Liver (tissue), 8 donors: ENCODE measurements at regions not wholly inside any gene's neighbourhood (a gene's known extent, or its start where the extent isn't known, plus 50 kb on each side); places are given as distances from the start of the nearest gene placed in this dataset.

Experiments used
- DNase-seq: peaks from one replicate; pipeline ENCODE4 v3.0.0-alpha.2; 2017; ENCODE audit warnings: low spot score
- H3K27ac ChIP-seq, 2 donors: one replicate each; pipeline ENCODE4 v1.7.0; 2013; ENCODE audit warnings: inconsistent platforms in 2 of 2, low read length in 2 of 2, control low read depth in 1 of 2, low read depth in 1 of 2, mild to moderate bottlenecking in 1 of 2
- H3K27me3 ChIP-seq, 4 donors: one replicate each; pipeline versions ENCODE4 v1.6.1 to v1.7.0; 2013; ENCODE audit warnings: low read length in 3 of 4, inconsistent platforms in 1 of 4, mild to moderate bottlenecking in 1 of 4, moderate library complexity in 1 of 4; ENCODE audit not compliant: control insufficient read depth in 4 of 4, insufficient read depth in 4 of 4
- H3K36me3 ChIP-seq, 4 donors: one replicate each; pipeline versions ENCODE4 v1.6.1 to v1.7.0; 2013; ENCODE audit warnings: low read length in 3 of 4, mild to moderate bottlenecking in 3 of 4, low read depth in 1 of 4, moderate library complexity in 1 of 4; ENCODE audit not compliant: control insufficient read depth in 4 of 4, insufficient read depth in 3 of 4
- H3K4me1 ChIP-seq, 4 donors: one replicate each; pipeline versions ENCODE4 v1.6.1 to v1.7.0; 2013; ENCODE audit warnings: low read length in 3 of 4, mild to moderate bottlenecking in 3 of 4, moderate library complexity in 1 of 4; ENCODE audit not compliant: control insufficient read depth in 4 of 4, insufficient read depth in 4 of 4
- H3K4me3 ChIP-seq, 3 donors: one replicate each; pipeline versions ENCODE4 v1.6.1 to v1.7.0; 2013; ENCODE audit warnings: low read length in 3 of 3, control low read depth in 1 of 3, low read depth in 1 of 3, mild to moderate bottlenecking in 1 of 3
- H3K9ac ChIP-seq, 2 donors: one replicate each; pipeline ENCODE4 v1.7.0; 2013; ENCODE audit warnings: low read length in 2 of 2, mild to moderate bottlenecking in 2 of 2, moderate library complexity in 2 of 2, control low read depth in 1 of 2, low read depth in 1 of 2
- H3K9me3 ChIP-seq, 4 donors: one replicate each; pipeline versions ENCODE4 v1.6.1 to v1.7.0; 2013; ENCODE audit warnings: low read length in 3 of 4; ENCODE audit not compliant: control insufficient read depth in 4 of 4
- EGR1 ChIP-seq, 2 donors: IDR thresholded peaks; 2 replicates each; pipeline ENCODE4 v1.6.1; 2016 to 2018; ENCODE audit warnings: antibody characterized with exemption in 2 of 2, low read depth in 2 of 2
- FOXA1 ChIP-seq: IDR thresholded peaks from 2 replicates; pipeline ENCODE4 v1.6.1; 2016; ENCODE audit warnings: antibody characterized with exemption
- FOXA2 ChIP-seq: IDR thresholded peaks from 2 replicates; pipeline ENCODE4 v1.6.1; 2016; ENCODE audit warnings: antibody characterized with exemption
- GABPA ChIP-seq, 2 donors: IDR thresholded peaks in 1 of 2; conservative IDR thresholded peaks in 1 of 2; 2 replicates each; pipeline ENCODE4 v1.6.1; 2016; ENCODE audit warnings: antibody characterized with exemption in 2 of 2, mild to moderate bottlenecking in 1 of 2, moderate library complexity in 1 of 2
- HNF4A ChIP-seq, 2 donors: conservative IDR thresholded peaks; 2 replicates each; pipeline ENCODE4 v1.6.1; 2016; ENCODE audit warnings: antibody characterized with exemption in 2 of 2, mild to moderate bottlenecking in 2 of 2
- HNF4G ChIP-seq: IDR thresholded peaks from 2 replicates; pipeline ENCODE4 v1.6.1; 2016; ENCODE audit warnings: antibody characterized with exemption
- JUND ChIP-seq, 2 donors: IDR thresholded peaks; 2 replicates each; pipeline ENCODE4 v1.6.1; 2016; ENCODE audit warnings: antibody characterized with exemption in 2 of 2
- NR2F2 ChIP-seq: IDR thresholded peaks from 2 replicates; pipeline ENCODE4 v1.6.1; 2016; ENCODE audit warnings: antibody characterized with exemption
- RAD21 ChIP-seq, 2 donors: IDR thresholded peaks; 2 replicates each; pipeline ENCODE4 v1.6.1; 2016; ENCODE audit warnings: antibody characterized with exemption in 2 of 2, mild to moderate bottlenecking in 2 of 2
- RXRA ChIP-seq, 2 donors: IDR thresholded peaks; 2 replicates each; pipeline ENCODE4 v1.6.1; 2017 to 2018; ENCODE audit warnings: antibody characterized with exemption in 2 of 2, mild to moderate bottlenecking in 1 of 2
- SP1 ChIP-seq: IDR thresholded peaks from 2 replicates; pipeline ENCODE4 v1.6.1; 2018; ENCODE audit warnings: antibody characterized with exemption, mild to moderate bottlenecking
- TAF1 ChIP-seq: conservative IDR thresholded peaks from 2 replicates; pipeline ENCODE4 v1.6.1; 2016; ENCODE audit warnings: antibody characterized with exemption, mild to moderate bottlenecking
- YY1 ChIP-seq: IDR thresholded peaks from 2 replicates; pipeline ENCODE4 v1.6.1; 2016; ENCODE audit warnings: antibody characterized with exemption, mild to moderate bottlenecking
- WGBS: extraction: QIAGEN DNeasy Blood & Tissue Kit; methylation state at CpG from one replicate; pipeline ENCODE4 v1.1.7; 2013; 5-methylcytosine and 5-hydroxymethylcytosine counted together
- TF ChIP-seq, protein P1 (sequence below): IDR thresholded peaks from 2 replicates; pipeline ENCODE4 v1.6.1; 2016; ENCODE audit warnings: antibody characterized with exemption, mild to moderate bottlenecking
- TF ChIP-seq, protein P2 (sequence below): IDR thresholded peaks from 2 replicates; pipeline ENCODE4 v1.6.1; 2016; ENCODE audit warnings: antibody characterized with exemption
- TF ChIP-seq, protein P3 (sequence below): IDR thresholded peaks from 2 replicates; pipeline ENCODE4 v1.6.1; 2016; ENCODE audit warnings: antibody characterized with exemption
- TF ChIP-seq, protein P4 (sequence below): fragments of 150-350 bp; IDR thresholded peaks from 2 replicates; pipeline ENCODE4 v1.5.1; 2017; ENCODE audit warnings: improper control_type of control experiment, low read depth, low read length; ENCODE audit not compliant: missing input control
- TF ChIP-seq, protein P5 (sequence below): IDR thresholded peaks from 2 replicates; pipeline ENCODE4 v1.6.1; 2016; ENCODE audit warnings: antibody characterized with exemption
- donor health status: healthy.
- donor health status: healthy.
- donor health status: healthy.
- donor health status: healthy.
- donor health status: healthy.

DNA sequence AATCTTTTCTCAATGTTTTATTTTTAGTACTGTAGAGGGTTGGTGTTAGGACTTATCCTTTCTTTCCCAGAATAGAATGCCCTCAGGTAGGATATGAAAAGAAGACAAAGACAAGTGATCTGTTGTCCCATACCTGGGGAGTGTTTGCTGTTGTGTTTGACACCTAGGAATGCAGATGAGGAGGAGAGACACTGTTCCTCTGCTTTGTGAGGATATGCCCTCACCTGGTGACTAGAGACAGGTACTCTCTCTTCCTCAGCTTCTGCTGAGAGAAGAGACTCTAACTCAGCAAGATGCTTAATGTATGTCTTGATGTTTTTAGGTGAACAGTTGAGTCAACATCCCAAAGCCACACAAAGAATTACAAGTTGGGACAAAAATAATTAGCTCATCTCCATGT, 468.4 kb downstream of the PRR16 start:
- Histone ChIP-seq H3K4me3 (no peak overlapping the region), H3K27me3 (no peaks in the 10 kb centered on the region), H3K36me3 (no peaks in the 10 kb centered on the region), H3K9ac (no peak overlapping the region), H3K27ac (no peak overlapping the region), H3K4me1 (no peaks in the 10 kb centered on the region), H3K9me3 (no peaks in the 10 kb centered on the region)
- DNase-seq = no peak
- TF ChIP-seq EGR1 (IDR thresholded peaks at IDR 0.05; ENCODE audit: low read depth in 2 of 2) (no peak), RXRA (IDR thresholded peaks at IDR 0.05) (no peak), RAD21 (IDR thresholded peaks at IDR 0.05) (no peak), YY1 (no peak), TAF1 (no peak), GABPA (IDR thresholded peaks at IDR 0.05 in 1 of 2, conservative IDR thresholded peaks at IDR 0.05 in 1 of 2) (no peak), HNF4A (conservative IDR thresholded peaks at IDR 0.05) (no peak), SP1 (no peak), FOXA2 (no peak), FOXA1 (no peak), NR2F2 (no peak), HNF4G (no peak)
- TF ChIP-seq, protein P1, sequence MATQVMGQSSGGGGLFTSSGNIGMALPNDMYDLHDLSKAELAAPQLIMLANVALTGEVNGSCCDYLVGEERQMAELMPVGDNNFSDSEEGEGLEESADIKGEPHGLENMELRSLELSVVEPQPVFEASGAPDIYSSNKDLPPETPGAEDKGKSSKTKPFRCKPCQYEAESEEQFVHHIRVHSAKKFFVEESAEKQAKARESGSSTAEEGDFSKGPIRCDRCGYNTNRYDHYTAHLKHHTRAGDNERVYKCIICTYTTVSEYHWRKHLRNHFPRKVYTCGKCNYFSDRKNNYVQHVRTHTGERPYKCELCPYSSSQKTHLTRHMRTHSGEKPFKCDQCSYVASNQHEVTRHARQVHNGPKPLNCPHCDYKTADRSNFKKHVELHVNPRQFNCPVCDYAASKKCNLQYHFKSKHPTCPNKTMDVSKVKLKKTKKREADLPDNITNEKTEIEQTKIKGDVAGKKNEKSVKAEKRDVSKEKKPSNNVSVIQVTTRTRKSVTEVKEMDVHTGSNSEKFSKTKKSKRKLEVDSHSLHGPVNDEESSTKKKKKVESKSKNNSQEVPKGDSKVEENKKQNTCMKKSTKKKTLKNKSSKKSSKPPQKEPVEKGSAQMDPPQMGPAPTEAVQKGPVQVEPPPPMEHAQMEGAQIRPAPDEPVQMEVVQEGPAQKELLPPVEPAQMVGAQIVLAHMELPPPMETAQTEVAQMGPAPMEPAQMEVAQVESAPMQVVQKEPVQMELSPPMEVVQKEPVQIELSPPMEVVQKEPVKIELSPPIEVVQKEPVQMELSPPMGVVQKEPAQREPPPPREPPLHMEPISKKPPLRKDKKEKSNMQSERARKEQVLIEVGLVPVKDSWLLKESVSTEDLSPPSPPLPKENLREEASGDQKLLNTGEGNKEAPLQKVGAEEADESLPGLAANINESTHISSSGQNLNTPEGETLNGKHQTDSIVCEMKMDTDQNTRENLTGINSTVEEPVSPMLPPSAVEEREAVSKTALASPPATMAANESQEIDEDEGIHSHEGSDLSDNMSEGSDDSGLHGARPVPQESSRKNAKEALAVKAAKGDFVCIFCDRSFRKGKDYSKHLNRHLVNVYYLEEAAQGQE = no peak
- TF ChIP-seq, protein P2, sequence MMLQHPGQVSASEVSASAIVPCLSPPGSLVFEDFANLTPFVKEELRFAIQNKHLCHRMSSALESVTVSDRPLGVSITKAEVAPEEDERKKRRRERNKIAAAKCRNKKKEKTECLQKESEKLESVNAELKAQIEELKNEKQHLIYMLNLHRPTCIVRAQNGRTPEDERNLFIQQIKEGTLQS = no peak
- TF ChIP-seq, protein P3, sequence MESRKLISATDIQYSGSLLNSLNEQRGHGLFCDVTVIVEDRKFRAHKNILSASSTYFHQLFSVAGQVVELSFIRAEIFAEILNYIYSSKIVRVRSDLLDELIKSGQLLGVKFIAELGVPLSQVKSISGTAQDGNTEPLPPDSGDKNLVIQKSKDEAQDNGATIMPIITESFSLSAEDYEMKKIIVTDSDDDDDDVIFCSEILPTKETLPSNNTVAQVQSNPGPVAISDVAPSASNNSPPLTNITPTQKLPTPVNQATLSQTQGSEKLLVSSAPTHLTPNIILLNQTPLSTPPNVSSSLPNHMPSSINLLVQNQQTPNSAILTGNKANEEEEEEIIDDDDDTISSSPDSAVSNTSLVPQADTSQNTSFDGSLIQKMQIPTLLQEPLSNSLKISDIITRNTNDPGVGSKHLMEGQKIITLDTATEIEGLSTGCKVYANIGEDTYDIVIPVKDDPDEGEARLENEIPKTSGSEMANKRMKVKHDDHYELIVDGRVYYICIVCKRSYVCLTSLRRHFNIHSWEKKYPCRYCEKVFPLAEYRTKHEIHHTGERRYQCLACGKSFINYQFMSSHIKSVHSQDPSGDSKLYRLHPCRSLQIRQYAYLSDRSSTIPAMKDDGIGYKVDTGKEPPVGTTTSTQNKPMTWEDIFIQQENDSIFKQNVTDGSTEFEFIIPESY = no peak
- TF ChIP-seq, protein P4, sequence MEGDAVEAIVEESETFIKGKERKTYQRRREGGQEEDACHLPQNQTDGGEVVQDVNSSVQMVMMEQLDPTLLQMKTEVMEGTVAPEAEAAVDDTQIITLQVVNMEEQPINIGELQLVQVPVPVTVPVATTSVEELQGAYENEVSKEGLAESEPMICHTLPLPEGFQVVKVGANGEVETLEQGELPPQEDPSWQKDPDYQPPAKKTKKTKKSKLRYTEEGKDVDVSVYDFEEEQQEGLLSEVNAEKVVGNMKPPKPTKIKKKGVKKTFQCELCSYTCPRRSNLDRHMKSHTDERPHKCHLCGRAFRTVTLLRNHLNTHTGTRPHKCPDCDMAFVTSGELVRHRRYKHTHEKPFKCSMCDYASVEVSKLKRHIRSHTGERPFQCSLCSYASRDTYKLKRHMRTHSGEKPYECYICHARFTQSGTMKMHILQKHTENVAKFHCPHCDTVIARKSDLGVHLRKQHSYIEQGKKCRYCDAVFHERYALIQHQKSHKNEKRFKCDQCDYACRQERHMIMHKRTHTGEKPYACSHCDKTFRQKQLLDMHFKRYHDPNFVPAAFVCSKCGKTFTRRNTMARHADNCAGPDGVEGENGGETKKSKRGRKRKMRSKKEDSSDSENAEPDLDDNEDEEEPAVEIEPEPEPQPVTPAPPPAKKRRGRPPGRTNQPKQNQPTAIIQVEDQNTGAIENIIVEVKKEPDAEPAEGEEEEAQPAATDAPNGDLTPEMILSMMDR = no peak

DNA sequence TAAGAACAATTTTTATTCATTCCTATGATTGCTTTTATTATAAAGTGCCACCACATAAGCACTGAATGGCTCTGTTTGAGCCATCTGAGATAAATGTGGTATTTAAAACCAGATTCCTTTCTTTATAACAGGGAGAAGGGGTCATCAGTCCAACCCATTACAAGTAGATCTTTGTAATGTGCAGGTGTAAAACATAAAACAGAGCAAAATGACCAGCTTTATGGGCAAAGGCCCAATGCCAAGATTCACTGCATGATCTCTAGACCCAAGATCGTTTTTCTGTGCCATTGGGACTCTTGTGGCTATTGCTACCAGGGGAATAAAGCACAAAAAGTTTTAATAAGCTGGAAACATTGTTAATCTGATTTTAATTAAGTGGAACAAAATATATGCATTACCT, 469.9 kb downstream of the PRR16 start:
- H3K27ac ChIP-seq = no peak overlapping the region
- no peaks in the 10 kb centered on the region for H3K9me3 ChIP-seq
- no peak for DNase-seq
- H3K27me3 ChIP-seq = no peaks in the 10 kb centered on the region
- no peak overlapping the region for H3K9ac ChIP-seq
- H3K36me3 ChIP-seq = no peaks in the 10 kb centered on the region
- H3K4me1 ChIP-seq = peaks cover 0 to 5% (median 0%) of the 10 kb centered on the region in 4 donors
- 44% methylated on average over 1 of the region's 1 CpG for WGBS
- H3K4me3 ChIP-seq = no peak overlapping the region
- TF ChIP-seq TAF1 = no peak
- TF ChIP-seq RAD21 (IDR thresholded peaks at IDR 0.05) = no peak
- TF ChIP-seq, protein P2 = no peak
- TF ChIP-seq NR2F2 = no peak
- no peak for TF ChIP-seq SP1
- TF ChIP-seq YY1 = no peak
- TF ChIP-seq FOXA2 = no peak
- TF ChIP-seq FOXA1 = no peak
- no peak for TF ChIP-seq GABPA (IDR thresholded peaks at IDR 0.05 in 1 of 2, conservative IDR thresholded peaks at IDR 0.05 in 1 of 2)
- TF ChIP-seq RXRA (IDR thresholded peaks at IDR 0.05) = no peak
- TF ChIP-seq HNF4A (conservative IDR thresholded peaks at IDR 0.05) = no peak
- TF ChIP-seq EGR1 (IDR thresholded peaks at IDR 0.05; ENCODE audit: low read depth in 2 of 2) = no peak
- TF ChIP-seq, protein P4 = no peak
- no peak for TF ChIP-seq JUND (IDR thresholded peaks at IDR 0.05)
- TF ChIP-seq, protein P5, sequence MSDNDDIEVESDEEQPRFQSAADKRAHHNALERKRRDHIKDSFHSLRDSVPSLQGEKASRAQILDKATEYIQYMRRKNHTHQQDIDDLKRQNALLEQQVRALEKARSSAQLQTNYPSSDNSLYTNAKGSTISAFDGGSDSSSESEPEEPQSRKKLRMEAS = no peak
